Right lobe of liver (tissue), 6 donors: ENCODE measurements at regions not wholly inside any gene's neighbourhood (a gene's known extent, or its start where the extent isn't known, plus 50 kb on each side); places are given as distances from the start of the nearest gene placed in this dataset.

Experiments used
- ATAC-seq, 4 donors: fragments of 200-7000 bp; cut with Tn5 transposase; one replicate each; pipeline ENCODE4 v1.9.1; 2020; ENCODE audit warnings: mild to moderate bottlenecking in 4 of 4, moderate library complexity in 4 of 4
- DNase-seq, 3 donors: peaks; one replicate each; pipeline ENCODE4 v3.0.0-alpha.2; 2020
- H3K27ac ChIP-seq, 3 donors: fragments of 200-600 bp; one replicate each; pipeline ENCODE4 v1.8.0; 2022
- H3K27me3 ChIP-seq, 2 donors: fragments of 200-600 bp; one replicate each; pipeline ENCODE4 v1.8.0; 2022
- H3K36me3 ChIP-seq, 4 donors: fragments of 200-600 bp; sonication (generic) in 1 of 4; one replicate each; pipeline versions ENCODE4 v1.5.1 to v1.8.0; 2017 to 2022; ENCODE audit warnings: control low read depth in 1 of 4
- H3K4me1 ChIP-seq, 4 donors: fragments of 200-600 bp; sonication (generic) in 1 of 4; one replicate each; pipeline versions ENCODE4 v1.5.1 to v1.8.0; 2017 to 2022; ENCODE audit warnings: control low read depth in 1 of 4
- H3K4me3 ChIP-seq, 3 donors: fragments of 200-600 bp; one replicate each; pipeline ENCODE4 v1.8.0; 2022
- H3K9me3 ChIP-seq, 4 donors: fragments of 200-600 bp; sonication (generic) in 1 of 4; one replicate each; pipeline versions ENCODE4 v1.5.1 to v1.8.0; 2017 to 2022; ENCODE audit warnings: control low read depth in 1 of 4
- POLR2A ChIP-seq: fragments of 450-650 bp; IDR thresholded peaks from one replicate; pipeline ENCODE4 v1.6.1; 2017; ENCODE audit warnings: antibody characterized with exemption, mild to moderate bottlenecking
- WGBS: methylation state at CpG from one replicate; pipeline ENCODE4 v1.1.6; 2018; ENCODE audit warnings: low coverage, low lambda C conversion rate; ENCODE audit not compliant: insufficient coverage; ENCODE audit errors: missing lambda C conversion rate; 5-methylcytosine and 5-hydroxymethylcytosine counted together
- intact Hi-C, 2 donors: fragments of 100-400 bp; cut with DNase I; formaldehyde crosslinking; loops; one replicate each; pipeline versions ENCODE4 v1.11.2 to v1.14.1; 2022
- TF ChIP-seq, protein P1 (sequence below), 4 donors: fragments of 200-600 bp in 3 of 4; fragments of 450-650 bp in 1 of 4; IDR thresholded peaks; one replicate each; pipeline versions ENCODE4 v1.5.1 to v1.8.0; 2016 to 2022; ENCODE audit warnings: antibody characterized with exemption in 4 of 4, mild to moderate bottlenecking in 2 of 4
- donor health status: DM: no; HTN: yes; CAD: no.
- donor health status: DM: no; HTN: no; CAD: no.
- donor health status: DM: no; HTN: no; CAD: no.
- donor health status: DM: no; HTN: yes; CAD: no.
- donor health status: DM: no; HTN: yes; CAD: no.

DNA sequence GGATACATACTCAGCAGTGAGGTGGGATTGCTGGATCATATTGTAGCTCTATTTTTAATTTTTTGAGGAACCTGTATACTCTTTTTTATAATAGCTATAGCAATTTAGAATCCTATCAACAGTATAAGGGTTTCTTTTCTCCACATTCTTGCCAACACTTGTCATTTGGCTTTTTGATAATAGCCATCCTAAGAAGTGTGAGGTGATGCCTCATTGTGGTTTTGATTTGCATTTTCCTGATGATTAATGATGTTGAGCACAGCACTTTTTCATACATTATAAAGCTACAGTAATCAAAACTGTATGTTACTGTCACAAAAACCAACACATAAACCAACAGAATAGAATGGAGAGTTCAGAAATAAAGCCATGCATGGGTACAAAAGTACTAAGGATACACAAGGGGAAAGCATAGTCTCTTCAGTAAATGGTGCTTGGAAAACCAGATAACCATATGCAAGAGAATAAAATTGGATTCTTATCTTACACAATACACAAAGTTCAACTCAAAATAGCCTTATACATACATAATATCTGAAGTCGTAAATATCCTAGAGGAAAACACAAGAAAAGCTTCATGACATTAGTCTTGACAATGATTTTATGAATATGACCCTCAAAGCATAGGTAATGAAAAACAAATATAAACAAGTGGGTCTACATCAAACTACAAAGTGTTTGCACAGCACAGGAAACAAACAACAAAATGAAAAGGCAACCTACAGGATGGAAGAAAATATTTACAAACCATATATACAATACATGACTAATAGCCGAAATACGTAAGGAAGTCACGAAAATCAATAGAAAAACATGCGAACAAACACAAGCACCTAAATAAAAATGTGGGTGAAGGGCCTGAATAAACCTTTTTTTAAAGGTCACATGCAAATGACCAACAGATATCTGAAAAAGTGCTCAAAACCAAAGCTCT, 287.8 kb upstream of the DAB2 start:
- 95% methylated on average over 5 of the region's 5 CpGs for WGBS
- Histone ChIP-seq H3K27ac (no peak overlapping the region), H3K36me3 (no peaks in the 10 kb centered on the region), H3K4me1 (peaks cover 0 to 18% (median 4%) of the 10 kb centered on the region in 4 donors), H3K9me3 (no peaks in the 10 kb centered on the region), H3K4me3 (no peak overlapping the region), H3K27me3 (no peaks in the 10 kb centered on the region)
- DNase-seq = no peak
- no peak for ATAC-seq
- no peak for TF ChIP-seq POLR2A
- TF ChIP-seq, protein P1, sequence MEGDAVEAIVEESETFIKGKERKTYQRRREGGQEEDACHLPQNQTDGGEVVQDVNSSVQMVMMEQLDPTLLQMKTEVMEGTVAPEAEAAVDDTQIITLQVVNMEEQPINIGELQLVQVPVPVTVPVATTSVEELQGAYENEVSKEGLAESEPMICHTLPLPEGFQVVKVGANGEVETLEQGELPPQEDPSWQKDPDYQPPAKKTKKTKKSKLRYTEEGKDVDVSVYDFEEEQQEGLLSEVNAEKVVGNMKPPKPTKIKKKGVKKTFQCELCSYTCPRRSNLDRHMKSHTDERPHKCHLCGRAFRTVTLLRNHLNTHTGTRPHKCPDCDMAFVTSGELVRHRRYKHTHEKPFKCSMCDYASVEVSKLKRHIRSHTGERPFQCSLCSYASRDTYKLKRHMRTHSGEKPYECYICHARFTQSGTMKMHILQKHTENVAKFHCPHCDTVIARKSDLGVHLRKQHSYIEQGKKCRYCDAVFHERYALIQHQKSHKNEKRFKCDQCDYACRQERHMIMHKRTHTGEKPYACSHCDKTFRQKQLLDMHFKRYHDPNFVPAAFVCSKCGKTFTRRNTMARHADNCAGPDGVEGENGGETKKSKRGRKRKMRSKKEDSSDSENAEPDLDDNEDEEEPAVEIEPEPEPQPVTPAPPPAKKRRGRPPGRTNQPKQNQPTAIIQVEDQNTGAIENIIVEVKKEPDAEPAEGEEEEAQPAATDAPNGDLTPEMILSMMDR (IDR thresholded peaks at IDR 0.05) = no peak
- intact Hi-C loops = no loop called here

- peaks cover 0 to 15% (median 4%) of the 10 kb centered on the region in 4 donors for H3K4me1 ChIP-seq
- H3K4me3 ChIP-seq = no peak overlapping the region
- H3K27ac ChIP-seq = no peak overlapping the region
- intact Hi-C loops = no loop called here
- ATAC-seq (no peak), DNase-seq (no peak)
- no peak for TF ChIP-seq POLR2A
- TF ChIP-seq, protein P1 (IDR thresholded peaks at IDR 0.05) = no peak
- no peaks in the 10 kb centered on the region for H3K36me3 ChIP-seq
- no peaks in the 10 kb centered on the region for H3K9me3 ChIP-seq
- H3K27me3 ChIP-seq = no peaks in the 10 kb centered on the region
Observed at GRCh38 chr5:39711821-39712220, 287.0 kb upstream of the DAB2 start.

GRCh38 chr5:39709032-39709431, 284.3 kb upstream of the DAB2 start:
- H3K4me3 ChIP-seq = no peak overlapping the region
- intact Hi-C loops = no loop called here
- no peaks in the 10 kb centered on the region for H3K27me3 ChIP-seq
- H3K36me3 ChIP-seq = no peaks in the 10 kb centered on the region
- H3K27ac ChIP-seq = no peak overlapping the region
- no peaks in the 10 kb centered on the region for H3K4me1 ChIP-seq
- H3K9me3 ChIP-seq = no peaks in the 10 kb centered on the region
- WGBS = 67% methylated on average over 4 of the region's 4 CpGs
- ATAC-seq = no peak
- TF ChIP-seq, protein P1 (IDR thresholded peaks at IDR 0.05) = no peak
- TF ChIP-seq POLR2A = no peak
- DNase-seq = no peak

- no peak overlapping the region for H3K27ac ChIP-seq
- no peak for TF ChIP-seq POLR2A
- TF ChIP-seq, protein P1 (IDR thresholded peaks at IDR 0.05) = no peak
- no peaks in the 10 kb centered on the region for H3K36me3 ChIP-seq
- ATAC-seq (no peak), DNase-seq (no peak)
- H3K4me1 ChIP-seq = no peaks in the 10 kb centered on the region
- intact Hi-C loops = no loop called here
- H3K9me3 ChIP-seq = no peaks in the 10 kb centered on the region
- H3K4me3 ChIP-seq = no peak overlapping the region
- no peaks in the 10 kb centered on the region for H3K27me3 ChIP-seq
- 78% methylated on average over 3 of the region's 3 CpGs for WGBS
Observed at GRCh38 chr5:39702928-39703327, 278.1 kb upstream of the DAB2 start.
